Large intestine (tissue), 3 donors: ENCODE measurements at regions not wholly inside any gene's neighbourhood (a gene's known extent, or its start where the extent isn't known, plus 50 kb on each side); places are given as distances from the start of the nearest gene placed in this dataset.

Experiments used
- DNase-seq, 2 donors: peaks; one replicate each; pipeline versions ENCODE4 v3.0.0 to v3.0.0-alpha.2; 2013
- H3K27ac ChIP-seq: one replicate; pipeline ENCODE4 v1.5.1; 2013; ENCODE audit warnings: low read length
- H3K27me3 ChIP-seq: 2 replicates; pipeline ENCODE4 v1.6.1; 2013; ENCODE audit warnings: low read length; ENCODE audit not compliant: control insufficient read depth, insufficient read depth
- H3K36me3 ChIP-seq: 2 replicates; pipeline ENCODE4 v1.6.1; 2013; ENCODE audit warnings: low read length; ENCODE audit not compliant: control insufficient read depth, insufficient read depth
- H3K4me1 ChIP-seq: one replicate; pipeline ENCODE4 v1.6.1; 2013; ENCODE audit warnings: low read length; ENCODE audit not compliant: control insufficient read depth, insufficient read depth
- H3K4me3 ChIP-seq: one replicate; pipeline ENCODE4 v1.5.1; 2013; ENCODE audit warnings: low read length
- H3K9me3 ChIP-seq: one replicate; pipeline ENCODE4 v1.6.1; 2013; ENCODE audit warnings: mild to moderate bottlenecking, low read depth, low read length, moderate library complexity; ENCODE audit not compliant: control insufficient read depth
- WGBS: methylation state at CpG from one replicate; pipeline ENCODE4 v1.1.5; 2013; ENCODE audit warnings: low lambda C conversion rate; ENCODE audit not compliant: insufficient coverage; 5-methylcytosine and 5-hydroxymethylcytosine counted together

GRCh38 chr13:78485803-78486202 is 117.5 kb downstream of the POU4F1 start:
- no peak for DNase-seq
- Histone ChIP-seq H3K4me1 (no peaks in the 10 kb centered on the region), H3K36me3 (no peaks in the 10 kb centered on the region), H3K9me3 (no peaks in the 10 kb centered on the region), H3K27ac (no peak overlapping the region), H3K4me3 (no peak overlapping the region), H3K27me3 (no peaks in the 10 kb centered on the region)
- 80% methylated on average over 1 of the region's 3 CpGs for WGBS

DNA sequence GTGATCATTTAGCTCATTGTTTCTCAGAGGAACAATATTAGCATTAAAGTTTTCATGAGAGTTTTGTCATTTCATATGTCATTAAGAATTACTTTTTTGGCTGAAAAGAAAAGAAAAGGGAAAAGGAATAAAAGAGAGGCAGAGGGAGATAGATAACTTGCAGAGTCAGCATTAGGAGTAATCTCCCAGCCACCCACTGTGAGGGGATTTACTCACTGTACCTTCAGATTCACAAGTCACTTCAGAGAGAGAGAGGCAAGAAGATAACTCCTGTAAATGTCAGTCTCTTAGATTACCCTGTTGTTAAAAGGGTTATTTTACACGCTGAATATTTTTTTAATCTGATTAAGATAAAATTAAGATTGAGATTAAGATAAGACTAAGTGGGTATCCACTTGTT is 125.2 kb downstream of the POU4F1 start:
- H3K4me1 ChIP-seq = no peaks in the 10 kb centered on the region
- no peak overlapping the region for H3K27ac ChIP-seq
- no peaks in the 10 kb centered on the region for H3K9me3 ChIP-seq
- no peak overlapping the region for H3K4me3 ChIP-seq
- 36% methylated on average over 1 of the region's 1 CpG for WGBS
- no peaks in the 10 kb centered on the region for H3K27me3 ChIP-seq
- no peaks in the 10 kb centered on the region for H3K36me3 ChIP-seq
- DNase-seq = no peak

DNA sequence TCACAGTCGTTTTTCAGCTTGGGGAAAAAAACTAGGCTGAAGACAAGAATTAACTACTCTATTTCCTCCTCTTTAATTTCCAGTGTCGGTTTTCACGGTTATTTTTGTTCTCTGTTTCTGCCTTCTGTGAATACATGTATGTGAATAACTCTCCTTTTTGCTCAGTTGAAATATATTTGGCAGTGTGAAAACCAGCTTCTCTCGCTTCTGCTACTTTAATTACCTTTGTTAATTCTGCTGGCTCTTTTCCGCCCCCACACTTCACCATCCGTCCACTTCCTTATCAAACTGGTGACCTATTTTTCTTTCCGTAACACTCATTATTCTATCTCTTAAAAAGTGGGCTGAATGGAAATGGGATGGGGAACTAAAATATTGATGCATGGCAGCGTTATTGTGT is 126.4 kb downstream of the POU4F1 start:
- Histone ChIP-seq H3K4me1 (no peaks in the 10 kb centered on the region), H3K36me3 (no peaks in the 10 kb centered on the region), H3K27ac (no peak overlapping the region), H3K9me3 (no peaks in the 10 kb centered on the region), H3K4me3 (no peak overlapping the region), H3K27me3 (no peaks in the 10 kb centered on the region)
- 94% methylated on average over 5 of the region's 8 CpGs for WGBS
- DNase-seq = no peak

DNA sequence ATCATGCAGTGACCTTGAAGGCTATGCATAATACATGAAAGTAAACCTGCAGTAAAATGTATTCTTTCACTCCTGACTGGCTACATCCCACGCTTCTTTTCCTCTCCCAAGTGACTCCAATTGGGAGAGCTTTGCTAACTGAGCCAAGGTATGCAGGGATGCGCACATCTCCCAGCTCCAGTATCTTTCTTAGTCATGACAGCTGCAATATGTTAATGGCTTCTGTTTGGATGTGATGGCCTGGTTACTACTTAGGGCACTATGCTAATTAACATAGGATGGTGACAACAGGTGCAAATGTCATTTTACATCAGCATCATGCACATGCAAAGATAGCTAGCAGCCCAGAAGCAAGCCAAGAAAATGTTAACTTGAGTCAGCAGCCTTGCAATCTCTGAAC is 134.7 kb downstream of the POU4F1 start:
- no peaks in the 10 kb centered on the region for H3K36me3 ChIP-seq
- H3K4me3 ChIP-seq = no peak overlapping the region
- no peak overlapping the region for H3K27ac ChIP-seq
- no CpG with 5 or more reads among the region's 2 CpGs for WGBS
- no peak for DNase-seq
- no peaks in the 10 kb centered on the region for H3K9me3 ChIP-seq
- H3K27me3 ChIP-seq = no peaks in the 10 kb centered on the region
- no peaks in the 10 kb centered on the region for H3K4me1 ChIP-seq

DNA sequence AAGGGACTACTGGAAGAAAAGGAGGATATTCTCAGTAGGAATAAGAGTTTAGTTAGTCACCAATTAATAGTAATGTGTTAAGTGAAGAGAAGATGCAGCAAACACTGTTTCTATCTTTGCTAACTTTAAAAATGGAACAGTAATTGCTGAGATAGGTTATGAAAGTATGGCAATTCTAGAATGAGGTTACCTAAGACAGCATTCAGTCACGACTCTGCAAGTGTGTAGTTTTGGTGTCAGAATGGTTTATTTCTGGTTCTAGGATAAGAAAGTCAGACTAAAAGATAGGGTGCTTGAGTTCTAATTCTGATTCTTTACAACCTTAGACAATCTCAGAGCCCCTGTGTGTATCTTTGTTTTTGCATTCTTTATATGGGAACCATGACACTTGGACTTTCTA is 138.1 kb downstream of the POU4F1 start:
- no peaks in the 10 kb centered on the region for H3K27me3 ChIP-seq
- H3K4me3 ChIP-seq = no peak overlapping the region
- no peaks in the 10 kb centered on the region for H3K36me3 ChIP-seq
- DNase-seq = no peak
- H3K9me3 ChIP-seq = no peaks in the 10 kb centered on the region
- no peak overlapping the region for H3K27ac ChIP-seq
- H3K4me1 ChIP-seq = no peaks in the 10 kb centered on the region
- WGBS = no CpG with 5 or more reads among the region's 1 CpG

DNA sequence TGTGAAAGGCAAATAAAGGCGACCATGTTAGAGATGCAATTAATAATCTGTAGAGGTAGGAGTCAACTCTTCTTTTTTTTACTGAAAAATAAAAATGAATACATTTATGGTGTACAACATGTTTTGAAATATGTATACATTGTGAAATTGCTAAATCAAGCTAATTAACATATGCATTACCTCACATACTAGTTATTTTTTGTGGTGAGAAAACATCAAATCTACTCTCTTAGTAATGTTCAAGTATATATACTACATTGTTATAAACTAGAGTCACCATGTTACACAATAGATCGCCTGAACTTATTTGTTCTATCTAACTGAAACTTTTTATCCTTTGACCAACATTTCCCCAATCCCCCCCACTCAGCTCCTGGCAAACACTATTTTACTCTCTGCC is 143.2 kb downstream of the POU4F1 start:
- H3K27me3 ChIP-seq = no peaks in the 10 kb centered on the region
- H3K4me1 ChIP-seq = no peaks in the 10 kb centered on the region
- H3K36me3 ChIP-seq = no peaks in the 10 kb centered on the region
- no peak overlapping the region for H3K4me3 ChIP-seq
- WGBS = 100% methylated on average over 2 of the region's 2 CpGs
- H3K9me3 ChIP-seq = no peaks in the 10 kb centered on the region
- no peak overlapping the region for H3K27ac ChIP-seq
- no peak for DNase-seq

DNA sequence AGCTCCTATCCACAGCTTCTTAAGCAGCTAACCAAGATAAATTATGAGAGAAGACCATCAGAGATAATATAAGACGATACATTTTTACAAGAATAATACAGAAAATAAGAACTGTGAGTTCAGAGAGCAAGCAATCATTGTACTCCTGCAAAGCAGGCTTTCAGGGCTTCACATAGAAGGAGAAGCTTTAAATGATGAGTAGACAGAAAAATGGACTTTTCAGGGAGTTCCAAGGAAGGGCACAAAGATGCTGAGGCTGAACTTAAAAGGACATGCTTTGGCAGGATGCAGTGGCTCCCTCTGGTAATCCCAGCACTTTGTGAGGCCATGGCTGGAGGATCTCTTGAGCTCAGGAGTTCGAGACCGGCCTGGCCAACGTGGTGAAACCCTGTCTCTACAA is 159.5 kb downstream of the POU4F1 start:
- no peaks in the 10 kb centered on the region for H3K36me3 ChIP-seq
- no peaks in the 10 kb centered on the region for H3K4me1 ChIP-seq
- 100% methylated on average over 1 of the region's 4 CpGs for WGBS
- no peak for DNase-seq
- H3K9me3 ChIP-seq = no peaks in the 10 kb centered on the region
- no peaks in the 10 kb centered on the region for H3K27me3 ChIP-seq
- H3K27ac ChIP-seq = no peak overlapping the region
- no peak overlapping the region for H3K4me3 ChIP-seq

DNA sequence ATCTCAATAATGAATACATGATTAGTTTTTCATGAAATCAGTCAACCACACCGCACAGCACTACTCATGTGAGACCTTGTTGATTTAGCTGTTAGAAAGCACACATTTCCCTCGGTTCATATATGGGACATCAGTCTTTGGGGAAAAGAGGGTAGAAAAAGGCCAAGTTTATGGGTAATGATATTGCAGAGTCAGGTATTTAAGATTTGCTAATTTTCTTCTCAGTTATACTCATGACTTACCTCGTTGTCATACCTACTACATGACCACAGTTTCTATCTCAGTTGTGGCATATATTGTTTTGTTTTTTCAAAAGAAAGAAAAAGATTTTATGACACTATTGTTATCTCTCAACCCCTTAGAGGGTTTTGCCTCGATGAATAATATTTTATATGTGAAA is 165.6 kb downstream of the POU4F1 start:
- Histone ChIP-seq H3K4me1 (no peaks in the 10 kb centered on the region), H3K36me3 (no peaks in the 10 kb centered on the region), H3K27ac (no peak overlapping the region), H3K4me3 (no peak overlapping the region), H3K27me3 (no peaks in the 10 kb centered on the region), H3K9me3 (no peaks in the 10 kb centered on the region)
- 73% methylated on average over 3 of the region's 4 CpGs for WGBS
- DNase-seq = no peak

- no CpG with 5 or more reads among the region's 3 CpGs for WGBS
- Histone ChIP-seq H3K4me1 (no peaks in the 10 kb centered on the region), H3K4me3 (no peak overlapping the region), H3K9me3 (no peaks in the 10 kb centered on the region), H3K36me3 (no peaks in the 10 kb centered on the region), H3K27ac (no peak overlapping the region), H3K27me3 (no peaks in the 10 kb centered on the region)
- no peak for DNase-seq
These were observed 167.0 kb downstream of the POU4F1 start for GRCh38 chr13:78436311-78436710.

- DNase-seq = no peak
- Histone ChIP-seq H3K36me3 (no peaks in the 10 kb centered on the region), H3K27ac (no peak overlapping the region), H3K4me3 (no peak overlapping the region), H3K27me3 (no peaks in the 10 kb centered on the region), H3K9me3 (no peaks in the 10 kb centered on the region), H3K4me1 (peaks cover 3% of the 10 kb centered on the region)
- WGBS = no CpG with 5 or more reads among the region's 1 CpG
These were observed 172.0 kb downstream of the POU4F1 start for GRCh38 chr13:78431328-78431727.

GRCh38 chr13:78430811-78431210 is 172.5 kb downstream of the POU4F1 start:
- Histone ChIP-seq H3K36me3 (no peaks in the 10 kb centered on the region), H3K27me3 (no peaks in the 10 kb centered on the region), H3K4me1 (peaks cover 3% of the 10 kb centered on the region), H3K27ac (no peak overlapping the region), H3K4me3 (no peak overlapping the region), H3K9me3 (no peaks in the 10 kb centered on the region)
- no peak for DNase-seq
- WGBS = no CpG with 5 or more reads among the region's 1 CpG
